OCI-LY3 (cell line): ENCODE measurements at regions not wholly inside any gene's neighbourhood (a gene's known extent, or its start where the extent isn't known, plus 50 kb on each side); places are given as distances from the start of the nearest gene placed in this dataset.

Source experiments
- CTCF ChIP-seq: fragments of 200-600, 300-600 bp; sonication (generic); IDR thresholded peaks from 2 replicates; pipeline ENCODE4 v1.5.1; 2014; ENCODE audit warnings: antibody characterized with exemption, low read length, low read depth
- EZH2phosphoT487 ChIP-seq: fragments of 200-600 bp; shearing (Covaris generic); IDR thresholded peaks from 2 replicates; pipeline ENCODE4 v1.6.1; 2018; ENCODE audit warnings: antibody characterized with exemption, mixed run types, low read depth

- TF ChIP-seq CTCF, result no peak
- no peak for TF ChIP-seq EZH2phosphoT487
Observed at GRCh38 chr11:106461839-106462545, 384.5 kb downstream of the AASDHPPT start.
